ENCODE measurements at regions not wholly inside any gene's neighbourhood (a gene's known extent, or its start where the extent isn't known, plus 50 kb on each side); places are given as distances from the start of the nearest gene placed in this dataset.

DNA sequence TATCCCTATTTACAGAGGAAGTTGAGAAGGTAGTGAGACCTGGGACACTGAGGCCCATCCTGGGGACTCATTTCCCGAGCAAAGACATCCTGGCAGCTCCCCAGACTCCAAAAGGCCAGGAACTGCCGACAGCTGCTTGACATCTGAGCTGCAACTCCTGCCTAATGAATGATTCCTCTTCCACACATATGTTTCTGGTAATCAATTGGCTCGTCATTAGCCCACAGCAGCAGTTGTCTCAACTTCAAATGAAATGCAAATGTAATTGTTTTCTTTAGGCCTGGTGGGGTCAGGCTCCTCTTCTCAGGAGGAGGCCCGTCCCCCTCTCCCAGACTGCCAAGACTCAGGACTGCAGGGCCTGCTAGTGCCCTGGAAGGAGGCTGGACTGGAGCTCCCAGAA lies 61.8 kb upstream of the DISP3 start:
- Mint-ChIP-seq H3K4me3 (no peak overlapping the region), H3K27ac (no peak overlapping the region), H3K9me3 (no peaks in the 10 kb centered on the region), H3K4me1 (ENCODE audit: low read depth) (no peaks in the 10 kb centered on the region), H3K27me3 (ENCODE audit: insufficient read depth) (peaks cover 45% of the 10 kb centered on the region), H3K36me3 (ENCODE audit: low read depth) (no peaks in the 10 kb centered on the region)
- no peak for DNase-seq
- TF ChIP-seq, protein P1, sequence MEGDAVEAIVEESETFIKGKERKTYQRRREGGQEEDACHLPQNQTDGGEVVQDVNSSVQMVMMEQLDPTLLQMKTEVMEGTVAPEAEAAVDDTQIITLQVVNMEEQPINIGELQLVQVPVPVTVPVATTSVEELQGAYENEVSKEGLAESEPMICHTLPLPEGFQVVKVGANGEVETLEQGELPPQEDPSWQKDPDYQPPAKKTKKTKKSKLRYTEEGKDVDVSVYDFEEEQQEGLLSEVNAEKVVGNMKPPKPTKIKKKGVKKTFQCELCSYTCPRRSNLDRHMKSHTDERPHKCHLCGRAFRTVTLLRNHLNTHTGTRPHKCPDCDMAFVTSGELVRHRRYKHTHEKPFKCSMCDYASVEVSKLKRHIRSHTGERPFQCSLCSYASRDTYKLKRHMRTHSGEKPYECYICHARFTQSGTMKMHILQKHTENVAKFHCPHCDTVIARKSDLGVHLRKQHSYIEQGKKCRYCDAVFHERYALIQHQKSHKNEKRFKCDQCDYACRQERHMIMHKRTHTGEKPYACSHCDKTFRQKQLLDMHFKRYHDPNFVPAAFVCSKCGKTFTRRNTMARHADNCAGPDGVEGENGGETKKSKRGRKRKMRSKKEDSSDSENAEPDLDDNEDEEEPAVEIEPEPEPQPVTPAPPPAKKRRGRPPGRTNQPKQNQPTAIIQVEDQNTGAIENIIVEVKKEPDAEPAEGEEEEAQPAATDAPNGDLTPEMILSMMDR (IDR thresholded peaks at IDR 0.05), result no peak

- Mint-ChIP-seq H3K9me3 (no peaks in the 10 kb centered on the region), H3K4me3 (no peak overlapping the region), H3K36me3 (ENCODE audit: low read depth) (no peaks in the 10 kb centered on the region), H3K27ac (no peak overlapping the region), H3K4me1 (ENCODE audit: low read depth) (no peaks in the 10 kb centered on the region), H3K27me3 (ENCODE audit: insufficient read depth) (peaks cover 41% of the 10 kb centered on the region)
- TF ChIP-seq, protein P1 (IDR thresholded peaks at IDR 0.05), result no peak
- DNase-seq, result no peak
Observed at GRCh38 chr1:11418056-11418455, 60.9 kb upstream of the DISP3 start.

GRCh38 chr1:11421443-11421842 lies 57.5 kb upstream of the DISP3 start:
- TF ChIP-seq, protein P1 (IDR thresholded peaks at IDR 0.05), result no peak
- Mint-ChIP-seq H3K4me1 (ENCODE audit: low read depth) (no peaks in the 10 kb centered on the region), H3K9me3 (no peaks in the 10 kb centered on the region), H3K36me3 (ENCODE audit: low read depth) (no peaks in the 10 kb centered on the region), H3K4me3 (no peak overlapping the region), H3K27me3 (ENCODE audit: insufficient read depth) (peaks cover 25% of the 10 kb centered on the region), H3K27ac (no peak overlapping the region)
- no peak for DNase-seq

- H3K4me3 Mint-ChIP-seq, result no peak overlapping the region
- H3K4me1 Mint-ChIP-seq (ENCODE audit: low read depth), result no peaks in the 10 kb centered on the region
- no peak for DNase-seq
- H3K27ac Mint-ChIP-seq, result no peak overlapping the region
- TF ChIP-seq, protein P1 (IDR thresholded peaks at IDR 0.05), result no peak
- H3K27me3 Mint-ChIP-seq (ENCODE audit: insufficient read depth), result peaks cover 17% of the 10 kb centered on the region
- H3K9me3 Mint-ChIP-seq, result no peaks in the 10 kb centered on the region
- no peaks in the 10 kb centered on the region for H3K36me3 Mint-ChIP-seq (ENCODE audit: low read depth)
Observed at GRCh38 chr1:11422686-11423085, 56.3 kb upstream of the DISP3 start.

DNA sequence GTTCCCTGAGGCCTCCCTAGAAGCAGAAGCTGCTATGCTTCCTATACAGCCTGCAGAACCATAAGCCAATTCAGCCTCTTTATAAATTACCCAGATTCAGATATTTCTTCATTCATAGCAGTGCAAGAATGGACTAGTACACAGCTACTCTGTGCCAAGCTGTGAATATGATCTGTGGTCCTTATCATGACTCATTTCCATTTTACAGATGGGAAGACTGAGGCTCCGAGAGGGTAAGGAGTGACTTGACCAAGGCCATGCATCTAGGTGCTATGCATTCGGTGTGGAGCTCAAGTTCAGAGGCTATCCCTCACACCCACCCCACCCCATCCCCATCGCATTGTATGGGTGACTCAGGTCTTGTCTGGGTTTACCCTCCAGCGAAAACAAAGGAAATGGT lies 52.3 kb upstream of the DISP3 start:
- H3K9me3 Mint-ChIP-seq, result no peaks in the 10 kb centered on the region
- TF ChIP-seq, protein P1 (IDR thresholded peaks at IDR 0.05), result no peak
- H3K4me1 Mint-ChIP-seq (ENCODE audit: low read depth), result no peaks in the 10 kb centered on the region
- H3K27me3 Mint-ChIP-seq (ENCODE audit: insufficient read depth), result peaks cover 30% of the 10 kb centered on the region
- no peaks in the 10 kb centered on the region for H3K36me3 Mint-ChIP-seq (ENCODE audit: low read depth)
- no peak overlapping the region for H3K27ac Mint-ChIP-seq
- H3K4me3 Mint-ChIP-seq, result no peak overlapping the region
- DNase-seq, result no peak

- peaks cover 40% of the 10 kb centered on the region for H3K27me3 Mint-ChIP-seq (ENCODE audit: insufficient read depth)
- no peaks in the 10 kb centered on the region for H3K9me3 Mint-ChIP-seq
- DNase-seq, result no peak
- H3K27ac Mint-ChIP-seq, result no peak overlapping the region
- no peak overlapping the region for H3K4me3 Mint-ChIP-seq
- no peaks in the 10 kb centered on the region for H3K4me1 Mint-ChIP-seq (ENCODE audit: low read depth)
- TF ChIP-seq, protein P1 (IDR thresholded peaks at IDR 0.05), result no peak
- no peaks in the 10 kb centered on the region for H3K36me3 Mint-ChIP-seq (ENCODE audit: low read depth)
Observed at GRCh38 chr1:11428789-11429188, 50.2 kb upstream of the DISP3 start.

Data from HFFc6 (cell line).